Transverse colon (tissue), 4 donors: ENCODE measurements at regions not wholly inside any gene's neighbourhood (a gene's known extent, or its start where the extent isn't known, plus 50 kb on each side); places are given as distances from the start of the nearest gene placed in this dataset.

Experiments used
- DNase-seq: peaks from one replicate; pipeline ENCODE4 v3.0.0-alpha.2; 2019
- H3K27ac ChIP-seq, 4 donors: fragments of 200-600 bp; sonication (generic); 2 replicates each; pipeline ENCODE4 v1.5.1; 2016 to 2018; ENCODE audit warnings: inconsistent platforms in 4 of 4
- H3K27me3 ChIP-seq: fragments of 200-600 bp; sonication (generic); 2 replicates; pipeline ENCODE4 v1.5.1; 2017; ENCODE audit warnings: inconsistent platforms
- H3K36me3 ChIP-seq, 4 donors: fragments of 200-600 bp; sonication (generic); 2 replicates each; pipeline ENCODE4 v1.5.1; 2017 to 2019; ENCODE audit warnings: inconsistent platforms in 4 of 4
- H3K4me1 ChIP-seq, 4 donors: fragments of 200-600 bp; sonication (generic); 2 replicates each; pipeline ENCODE4 v1.5.1; 2017 to 2020; ENCODE audit warnings: inconsistent platforms in 4 of 4
- H3K4me3 ChIP-seq, 4 donors: fragments of 200-600 bp; sonication (generic); 1 replicate in 1 of 4; 2 replicates in 3 of 4; pipeline versions ENCODE4 v1.5.1 to v1.6.1; 2017 to 2019; ENCODE audit warnings: inconsistent platforms in 4 of 4
- H3K9me3 ChIP-seq, 2 donors: fragments of 200-600 bp; sonication (generic); 2 replicates each; pipeline ENCODE4 v1.5.1; 2017 to 2019; ENCODE audit warnings: inconsistent platforms in 2 of 2
- CTCF ChIP-seq, 5 experiments: fragments of 200-600 bp in 3 of 5; fragments of 450-650 bp in 2 of 5; sonication (generic) in 3 of 5; IDR thresholded peaks; 1 replicate in 2 of 5; 2 replicates in 3 of 5; pipeline ENCODE4 v1.5.1; 2016 to 2017; ENCODE audit warnings: antibody characterized with exemption in 5 of 5, inconsistent platforms in 3 of 5, mild to moderate bottlenecking in 2 of 5, moderate library complexity in 1 of 5
- EP300 ChIP-seq: sonication (generic); formaldehyde crosslinking; IDR thresholded peaks from one replicate; pipeline ENCODE4 v1.6.1; 2017; ENCODE audit warnings: antibody characterized with exemption, low read depth
- POLR2A ChIP-seq: fragments of 450-650 bp; IDR thresholded peaks from one replicate; pipeline ENCODE4 v1.6.1; 2016; ENCODE audit warnings: antibody characterized with exemption, mild to moderate bottlenecking, moderate library complexity
- POLR2AphosphoS5 ChIP-seq, 3 donors: sonication (generic); formaldehyde crosslinking; IDR thresholded peaks; one replicate each; pipeline ENCODE4 v1.6.1; 2016; ENCODE audit warnings: antibody characterized with exemption in 3 of 3
- WGBS, 2 donors: methylation state at CpG; one replicate each; pipeline ENCODE4 v1.1.5; 2018; ENCODE audit warnings: low coverage in 1 of 2; 5-methylcytosine and 5-hydroxymethylcytosine counted together
- in situ Hi-C, 4 donors: fragments of 200-750 bp; cut with MboI; loops; one replicate each; pipeline versions ENCODE4 v1.15.0 to v1.15.1; 2017; ENCODE audit warnings: low sequenced_read_pairs in 3 of 4, low pct_ligation_motif_present in 1 of 4, low pct_unique_long_range_greater_than_20kb in 1 of 4
- intact Hi-C: fragments of 100-400 bp; cut with DNase I; formaldehyde crosslinking; loops from one replicate; pipeline ENCODE4 v1.15.1; 2023; ENCODE audit warnings: low total_unique reads

DNA sequence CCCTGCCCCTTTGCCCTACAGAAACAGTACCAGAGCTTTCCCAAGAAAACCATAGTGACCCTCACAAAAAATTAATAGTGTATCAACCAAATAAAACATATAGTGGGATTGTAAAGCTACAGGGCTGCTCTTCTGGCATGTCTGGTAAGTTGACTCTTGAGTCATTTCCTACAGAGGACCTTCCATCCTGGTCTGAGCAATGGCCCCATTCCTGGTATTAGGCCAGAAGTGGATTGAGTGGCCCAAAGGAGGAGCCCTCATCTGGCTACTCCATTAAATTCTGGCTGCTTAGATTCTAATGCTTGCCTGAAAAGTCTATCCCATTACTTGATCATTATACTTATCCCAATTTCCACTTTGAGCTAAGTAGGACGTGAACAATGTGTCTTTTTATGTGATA, 150.9 kb upstream of the HMGN3 start:
- no peaks in the 10 kb centered on the region for H3K27me3 ChIP-seq
- in situ Hi-C loops, result no loop called here
- no peak for DNase-seq
- intact Hi-C loops, result no loop called here
- no peaks in the 10 kb centered on the region for H3K4me1 ChIP-seq
- no peaks in the 10 kb centered on the region for H3K9me3 ChIP-seq
- no peak overlapping the region for H3K27ac ChIP-seq
- no peak overlapping the region for H3K4me3 ChIP-seq
- TF ChIP-seq POLR2AphosphoS5 (IDR thresholded peaks at IDR 0.05), result no peak
- TF ChIP-seq EP300, result no peak
- TF ChIP-seq POLR2A, result no peak
- TF ChIP-seq CTCF (IDR thresholded peaks at IDR 0.05), result no peak
- no peaks in the 10 kb centered on the region for H3K36me3 ChIP-seq
- 67 to 80% methylated on average over 1 of the region's 1 CpG for WGBS, 2 donors

DNA sequence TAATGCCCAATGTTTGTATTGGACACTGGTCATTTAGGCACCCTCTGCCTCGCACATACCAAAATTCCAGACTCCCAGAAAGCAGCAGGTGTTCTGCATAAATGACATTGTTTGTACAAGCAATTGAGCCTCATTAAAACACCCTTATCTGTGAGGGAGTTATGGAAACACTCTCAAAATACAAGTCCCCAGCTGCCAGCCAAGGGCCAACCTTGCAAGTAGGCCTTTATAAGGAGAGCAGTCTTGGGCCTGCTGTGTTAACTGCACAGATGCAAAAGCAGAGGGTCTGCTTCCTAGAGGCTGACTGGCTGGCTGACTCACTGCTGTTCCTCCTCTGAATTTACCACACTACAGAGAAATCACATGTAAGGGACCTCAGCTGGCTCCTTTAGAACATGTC, 150.4 kb upstream of the HMGN3 start:
- Histone ChIP-seq H3K4me3 (no peak overlapping the region), H3K27ac (no peak overlapping the region), H3K4me1 (no peaks in the 10 kb centered on the region), H3K36me3 (no peaks in the 10 kb centered on the region), H3K27me3 (no peaks in the 10 kb centered on the region), H3K9me3 (no peaks in the 10 kb centered on the region)
- intact Hi-C loops (no loop called here), in situ Hi-C loops (no loop called here)
- TF ChIP-seq CTCF (IDR thresholded peaks at IDR 0.05), result no peak
- TF ChIP-seq EP300, result no peak
- TF ChIP-seq POLR2AphosphoS5 (IDR thresholded peaks at IDR 0.05), result no peak
- TF ChIP-seq POLR2A, result no peak
- DNase-seq, result no peak
- WGBS, 2 donors, result 42% methylated on average over 1 of the region's 1 CpG; no CpG with 5 or more reads in 1 of the 2 donors

GRCh38 chr6:79378957-79379356, 144.5 kb upstream of the HMGN3 start:
- no peak overlapping the region for H3K4me3 ChIP-seq
- H3K4me1 ChIP-seq, result peaks cover 0 to 7% (median 0%) of the 10 kb centered on the region in 4 donors
- H3K27me3 ChIP-seq, result no peaks in the 10 kb centered on the region
- H3K36me3 ChIP-seq, result no peaks in the 10 kb centered on the region
- no peak overlapping the region for H3K27ac ChIP-seq
- no peaks in the 10 kb centered on the region for H3K9me3 ChIP-seq
- no peak for DNase-seq
- TF ChIP-seq POLR2AphosphoS5 (IDR thresholded peaks at IDR 0.05) (no peak), EP300 (no peak), POLR2A (no peak), CTCF (IDR thresholded peaks at IDR 0.05) (no peak)
- WGBS, 2 donors, result 90 to 95% methylated on average over 5 of the region's 5 CpGs
- in situ Hi-C loops (no loop called here), intact Hi-C loops (no loop called here)

DNA sequence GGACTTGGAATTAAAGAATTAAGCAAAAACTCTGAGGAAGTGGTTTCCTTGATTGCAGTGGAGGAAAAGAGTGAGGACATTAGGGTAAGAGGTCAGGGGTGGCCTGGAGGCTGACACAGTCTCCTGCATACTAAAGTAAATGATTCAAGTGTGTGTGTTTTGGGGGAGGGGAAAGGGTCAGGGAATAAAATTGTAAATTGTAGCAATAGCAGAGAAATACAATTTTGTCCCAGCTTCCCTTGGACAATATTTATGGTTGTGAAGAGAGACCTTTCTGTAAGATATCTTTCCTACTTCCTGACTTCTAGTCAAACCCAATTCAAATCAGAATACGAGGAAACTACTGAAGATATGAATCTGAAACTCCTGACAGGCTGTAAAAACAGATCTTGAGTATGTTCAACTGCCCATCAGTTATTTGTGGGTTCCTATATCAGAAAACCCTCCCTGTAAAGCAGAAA, 143.4 kb upstream of the HMGN3 start:
- Histone ChIP-seq H3K4me1 (peaks cover 0 to 7% (median 0%) of the 10 kb centered on the region in 4 donors), H3K27me3 (no peaks in the 10 kb centered on the region), H3K9me3 (no peaks in the 10 kb centered on the region), H3K27ac (no peak overlapping the region), H3K36me3 (no peaks in the 10 kb centered on the region), H3K4me3 (no peak overlapping the region)
- TF ChIP-seq POLR2AphosphoS5 (IDR thresholded peaks at IDR 0.05) (no peak), CTCF (IDR thresholded peaks at IDR 0.05) (no peak), POLR2A (no peak), EP300 (no peak)
- no peak for DNase-seq
- intact Hi-C loops (no loop called here), in situ Hi-C loops (no loop called here)
- 14 to 38% methylated on average over 1 of the region's 1 CpG for WGBS, 2 donors
